Activated T-cell treated with anti-CD3 and anti-CD28 coated beads for 48 hours (primary cell): ENCODE measurements at regions not wholly inside any gene's neighbourhood (a gene's known extent, or its start where the extent isn't known, plus 50 kb on each side); places are given as distances from the start of the nearest gene placed in this dataset.
"Not testable (repeated sequence)": the region's sequence is repeated elsewhere in the genome, so short reads cannot be mapped to it uniquely, and the experiment has no call there.

Source experiments
- DNase-seq: peaks from one replicate; pipeline ENCODE4 v3.0.0-alpha.2; 2020; ENCODE audit warnings: low read depth

- no peak for DNase-seq
These were observed 481.6 kb downstream of the NTRK2 start for GRCh38 chr9:85151162-85151561.

GRCh38 chr9:85147046-85147640, 477.6 kb downstream of the NTRK2 start:
- no peak for DNase-seq

- no peak for DNase-seq
These were observed 473.4 kb downstream of the NTRK2 start for GRCh38 chr9:85142968-85143367.

GRCh38 chr9:85142496-85142911, 473.0 kb downstream of the NTRK2 start:
- no peak for DNase-seq

- no peak for DNase-seq
These were observed 468.2 kb downstream of the NTRK2 start for GRCh38 chr9:85137696-85138095.

GRCh38 chr9:85136987-85137386, 467.5 kb downstream of the NTRK2 start:
- DNase-seq = no peak

- DNase-seq = no peak
These were observed 467.0 kb downstream of the NTRK2 start for GRCh38 chr9:85136507-85136906.

GRCh38 chr9:85130764-85131163, 461.2 kb downstream of the NTRK2 start:
- DNase-seq = no peak

- no peak for DNase-seq
These were observed 460.7 kb downstream of the NTRK2 start for GRCh38 chr9:85130260-85130659.

- DNase-seq = no peak
These were observed 460.0 kb downstream of the NTRK2 start for GRCh38 chr9:85129514-85129913.

- DNase-seq = no peak
These were observed 449.6 kb downstream of the NTRK2 start for GRCh38 chr9:85118990-85119755.

- no peak for DNase-seq
These were observed 448.3 kb downstream of the NTRK2 start for GRCh38 chr9:85117831-85118230.

GRCh38 chr9:85115473-85115872, 445.9 kb downstream of the NTRK2 start:
- no peak for DNase-seq

- no peak for DNase-seq
These were observed 445.3 kb downstream of the NTRK2 start for GRCh38 chr9:85114799-85115198.

- DNase-seq = no peak
These were observed 443.4 kb downstream of the NTRK2 start for GRCh38 chr9:85112933-85113418.

GRCh38 chr9:85112391-85112790, 442.9 kb downstream of the NTRK2 start:
- DNase-seq = no peak

GRCh38 chr9:85108746-85109145, 439.2 kb downstream of the NTRK2 start:
- DNase-seq = no peak

- no peak for DNase-seq
These were observed 438.7 kb downstream of the NTRK2 start for GRCh38 chr9:85108229-85108628.

- DNase-seq = no peak
These were observed 419.9 kb downstream of the NTRK2 start for GRCh38 chr9:85089188-85089969.

GRCh38 chr9:85081963-85082362, 412.4 kb downstream of the NTRK2 start:
- no peak for DNase-seq

- no peak for DNase-seq
These were observed 409.8 kb downstream of the NTRK2 start for GRCh38 chr9:85079349-85079748.

GRCh38 chr9:85077944-85078343, 408.4 kb downstream of the NTRK2 start:
- DNase-seq = no peak

- DNase-seq = not testable (repeated sequence)
These were observed 407.6 kb downstream of the NTRK2 start for GRCh38 chr9:85077146-85077545.
